Endodermal cell (in vitro differentiated cells): ENCODE measurements at regions not wholly inside any gene's neighbourhood (a gene's known extent, or its start where the extent isn't known, plus 50 kb on each side); places are given as distances from the start of the nearest gene placed in this dataset.

Source experiments
- DNase-seq: peaks from one replicate; pipeline ENCODE4 v3.0.0-alpha.2; 2017
- H3K27ac ChIP-seq: 2 replicates; pipeline ENCODE4 v1.5.1; 2013; ENCODE audit warnings: mild to moderate bottlenecking, low read depth, low read length, moderate library complexity
- H3K27me3 ChIP-seq: 2 replicates; pipeline ENCODE4 v1.6.1; 2013; ENCODE audit warnings: mild to moderate bottlenecking, low read length, moderate library complexity; ENCODE audit not compliant: insufficient read depth, control insufficient read depth, poor library complexity, severe bottlenecking
- H3K36me3 ChIP-seq: 2 replicates; pipeline ENCODE4 v1.7.0; 2013; ENCODE audit warnings: mild to moderate bottlenecking, low read length, moderate library complexity; ENCODE audit not compliant: control insufficient read depth, insufficient read depth
- H3K4me1 ChIP-seq: one replicate; pipeline ENCODE4 v1.7.0; 2013; ENCODE audit warnings: low read length; ENCODE audit not compliant: control insufficient read depth, insufficient read depth
- H3K4me3 ChIP-seq: 2 replicates; pipeline ENCODE4 v1.5.1; 2013; ENCODE audit warnings: mild to moderate bottlenecking, low read length, moderate library complexity
- H3K9ac ChIP-seq: 2 replicates; pipeline ENCODE4 v1.6.1; 2013; ENCODE audit warnings: mild to moderate bottlenecking, low read length, moderate library complexity; ENCODE audit not compliant: poor library complexity, severe bottlenecking; ENCODE audit errors: extremely low read depth
- H3K9me3 ChIP-seq: 2 replicates; pipeline ENCODE4 v1.6.1; 2013; ENCODE audit warnings: mild to moderate bottlenecking, low read length, moderate library complexity; ENCODE audit not compliant: control insufficient read depth
- H3K27ac Mint-ChIP-seq: 2 replicates; pipeline ENCODE4 v1.8.0; 2020; ENCODE audit warnings: mixed read lengths
- H3K27me3 Mint-ChIP-seq: 2 replicates; pipeline ENCODE4 v1.8.0; 2021; ENCODE audit warnings: mild to moderate bottlenecking, mixed read lengths; ENCODE audit not compliant: insufficient read depth
- H3K36me3 Mint-ChIP-seq: 2 replicates; pipeline ENCODE4 v1.8.0; 2020; ENCODE audit warnings: low read depth, mixed read lengths
- H3K4me1 Mint-ChIP-seq: 2 replicates; pipeline ENCODE4 v1.8.0; 2020; ENCODE audit warnings: mixed read lengths
- H3K4me3 Mint-ChIP-seq: 2 replicates; pipeline ENCODE4 v1.8.0; 2020; ENCODE audit warnings: mild to moderate bottlenecking, moderate library complexity, mixed read lengths
- H3K9me3 Mint-ChIP-seq: 2 replicates; pipeline ENCODE4 v1.8.0; 2020; ENCODE audit warnings: mild to moderate bottlenecking, mixed read lengths
- WGBS, 2 experiments: methylation state at CpG; one replicate each; pipeline versions ENCODE4 v1.1.5 to v1.1.7; 2013; ENCODE audit warnings: missing lambda C conversion rate in 2 of 2, mixed read lengths in 1 of 2; ENCODE audit not compliant: insufficient coverage in 1 of 2, insufficient read length in 1 of 2; 5-methylcytosine and 5-hydroxymethylcytosine counted together
- TF ChIP-seq, protein P1 (sequence below): fragments of 200-600 bp; sonication (generic); conservative IDR thresholded peaks from 2 replicates; pipeline ENCODE4 v1.5.0; 2021; ENCODE audit warnings: antibody characterized with exemption, mild to moderate bottlenecking

GRCh38 chr11:120061036-120061760 lies 76.7 kb downstream of the TRIM29 start:
- TF ChIP-seq, protein P1, sequence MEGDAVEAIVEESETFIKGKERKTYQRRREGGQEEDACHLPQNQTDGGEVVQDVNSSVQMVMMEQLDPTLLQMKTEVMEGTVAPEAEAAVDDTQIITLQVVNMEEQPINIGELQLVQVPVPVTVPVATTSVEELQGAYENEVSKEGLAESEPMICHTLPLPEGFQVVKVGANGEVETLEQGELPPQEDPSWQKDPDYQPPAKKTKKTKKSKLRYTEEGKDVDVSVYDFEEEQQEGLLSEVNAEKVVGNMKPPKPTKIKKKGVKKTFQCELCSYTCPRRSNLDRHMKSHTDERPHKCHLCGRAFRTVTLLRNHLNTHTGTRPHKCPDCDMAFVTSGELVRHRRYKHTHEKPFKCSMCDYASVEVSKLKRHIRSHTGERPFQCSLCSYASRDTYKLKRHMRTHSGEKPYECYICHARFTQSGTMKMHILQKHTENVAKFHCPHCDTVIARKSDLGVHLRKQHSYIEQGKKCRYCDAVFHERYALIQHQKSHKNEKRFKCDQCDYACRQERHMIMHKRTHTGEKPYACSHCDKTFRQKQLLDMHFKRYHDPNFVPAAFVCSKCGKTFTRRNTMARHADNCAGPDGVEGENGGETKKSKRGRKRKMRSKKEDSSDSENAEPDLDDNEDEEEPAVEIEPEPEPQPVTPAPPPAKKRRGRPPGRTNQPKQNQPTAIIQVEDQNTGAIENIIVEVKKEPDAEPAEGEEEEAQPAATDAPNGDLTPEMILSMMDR, result no peak
- Histone ChIP-seq H3K36me3 (no peaks in the 10 kb centered on the region), H3K4me3 (no peak overlapping the region), H3K27me3 (no peaks in the 10 kb centered on the region), H3K9me3 (no peaks in the 10 kb centered on the region), H3K4me1 (peaks cover 5% of the 10 kb centered on the region), H3K9ac (no peak overlapping the region), H3K27ac (peak overlapping the region; percentile 21)
- Mint-ChIP-seq H3K9me3 (no peaks in the 10 kb centered on the region), H3K4me3 (no peak overlapping the region), H3K4me1 (peaks cover 20% of the 10 kb centered on the region), H3K27ac (no peak overlapping the region), H3K27me3 (peaks cover 20% of the 10 kb centered on the region), H3K36me3 (no peaks in the 10 kb centered on the region)
- DNase-seq, result no peak
- WGBS, 2 experiments, result 63 to 91% methylated on average over 4 to 12 of the region's 12 CpGs

- no peak overlapping the region for H3K4me3 ChIP-seq
- peaks cover 17% of the 10 kb centered on the region for H3K27me3 Mint-ChIP-seq
- no peaks in the 10 kb centered on the region for H3K9me3 Mint-ChIP-seq
- H3K4me1 ChIP-seq, result peaks cover 7% of the 10 kb centered on the region
- H3K36me3 Mint-ChIP-seq, result no peaks in the 10 kb centered on the region
- TF ChIP-seq, protein P1, result no peak
- no peak for DNase-seq
- 92 to 97% methylated on average over 5 to 7 of the region's 7 CpGs for WGBS, 2 experiments
- H3K36me3 ChIP-seq, result no peaks in the 10 kb centered on the region
- H3K9me3 ChIP-seq, result no peaks in the 10 kb centered on the region
- no peak overlapping the region for H3K27ac Mint-ChIP-seq
- H3K27ac ChIP-seq, result no peak overlapping the region
- no peaks in the 10 kb centered on the region for H3K27me3 ChIP-seq
- no peak overlapping the region for H3K4me3 Mint-ChIP-seq
- H3K9ac ChIP-seq, result no peak overlapping the region
- H3K4me1 Mint-ChIP-seq, result peaks cover 25% of the 10 kb centered on the region
Measured at GRCh38 chr11:120060512-120060911, 77.4 kb downstream of the TRIM29 start.

GRCh38 chr11:120058931-120059330 lies 79.0 kb downstream of the TRIM29 start:
- H3K4me3 ChIP-seq, result no peak overlapping the region
- Mint-ChIP-seq H3K9me3 (no peaks in the 10 kb centered on the region), H3K4me3 (no peak overlapping the region), H3K27ac (no peak overlapping the region), H3K4me1 (peaks cover 29% of the 10 kb centered on the region), H3K27me3 (peaks cover 13% of the 10 kb centered on the region), H3K36me3 (no peaks in the 10 kb centered on the region)
- TF ChIP-seq, protein P1, result no peak
- H3K9ac ChIP-seq, result no peak overlapping the region
- no peaks in the 10 kb centered on the region for H3K9me3 ChIP-seq
- no peaks in the 10 kb centered on the region for H3K36me3 ChIP-seq
- no peak overlapping the region for H3K27ac ChIP-seq
- peaks cover 7% of the 10 kb centered on the region for H3K4me1 ChIP-seq
- WGBS, 2 experiments, result 80 to 96% methylated on average over 1 to 4 of the region's 4 CpGs
- peak; percentile 29 for DNase-seq
- H3K27me3 ChIP-seq, result no peaks in the 10 kb centered on the region
